ENCODE measurements at regions not wholly inside any gene's neighbourhood (a gene's known extent, or its start where the extent isn't known, plus 50 kb on each side); places are given as distances from the start of the nearest gene placed in this dataset.

DNA sequence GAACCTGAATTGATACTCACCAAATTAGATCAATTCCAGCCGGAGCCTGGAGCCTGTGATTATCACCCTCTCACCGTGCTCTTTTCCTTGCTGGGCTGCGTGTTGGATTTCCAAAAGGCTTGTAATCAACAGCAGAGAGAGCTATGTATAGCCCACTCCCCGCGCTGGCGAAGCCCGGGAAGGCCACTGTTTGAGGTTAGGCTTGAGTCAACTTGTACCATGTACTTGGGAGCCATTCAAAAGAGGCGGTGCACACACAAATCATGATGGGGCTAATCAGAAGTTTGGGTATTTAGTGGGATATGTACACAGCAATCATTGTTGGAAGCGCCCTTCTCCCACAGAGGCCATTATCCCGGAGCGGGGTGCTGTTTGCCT, 151.6 kb downstream of the GLI2 start:
- H3K4me3 ChIP-seq, result no peak overlapping the region
- TF ChIP-seq, protein P1, sequence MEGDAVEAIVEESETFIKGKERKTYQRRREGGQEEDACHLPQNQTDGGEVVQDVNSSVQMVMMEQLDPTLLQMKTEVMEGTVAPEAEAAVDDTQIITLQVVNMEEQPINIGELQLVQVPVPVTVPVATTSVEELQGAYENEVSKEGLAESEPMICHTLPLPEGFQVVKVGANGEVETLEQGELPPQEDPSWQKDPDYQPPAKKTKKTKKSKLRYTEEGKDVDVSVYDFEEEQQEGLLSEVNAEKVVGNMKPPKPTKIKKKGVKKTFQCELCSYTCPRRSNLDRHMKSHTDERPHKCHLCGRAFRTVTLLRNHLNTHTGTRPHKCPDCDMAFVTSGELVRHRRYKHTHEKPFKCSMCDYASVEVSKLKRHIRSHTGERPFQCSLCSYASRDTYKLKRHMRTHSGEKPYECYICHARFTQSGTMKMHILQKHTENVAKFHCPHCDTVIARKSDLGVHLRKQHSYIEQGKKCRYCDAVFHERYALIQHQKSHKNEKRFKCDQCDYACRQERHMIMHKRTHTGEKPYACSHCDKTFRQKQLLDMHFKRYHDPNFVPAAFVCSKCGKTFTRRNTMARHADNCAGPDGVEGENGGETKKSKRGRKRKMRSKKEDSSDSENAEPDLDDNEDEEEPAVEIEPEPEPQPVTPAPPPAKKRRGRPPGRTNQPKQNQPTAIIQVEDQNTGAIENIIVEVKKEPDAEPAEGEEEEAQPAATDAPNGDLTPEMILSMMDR (IDR thresholded peaks at IDR 0.05), result no peak
- H3K27ac ChIP-seq, result no peak overlapping the region
- no peak for DNase-seq (ENCODE audit: low spot score)

DNA sequence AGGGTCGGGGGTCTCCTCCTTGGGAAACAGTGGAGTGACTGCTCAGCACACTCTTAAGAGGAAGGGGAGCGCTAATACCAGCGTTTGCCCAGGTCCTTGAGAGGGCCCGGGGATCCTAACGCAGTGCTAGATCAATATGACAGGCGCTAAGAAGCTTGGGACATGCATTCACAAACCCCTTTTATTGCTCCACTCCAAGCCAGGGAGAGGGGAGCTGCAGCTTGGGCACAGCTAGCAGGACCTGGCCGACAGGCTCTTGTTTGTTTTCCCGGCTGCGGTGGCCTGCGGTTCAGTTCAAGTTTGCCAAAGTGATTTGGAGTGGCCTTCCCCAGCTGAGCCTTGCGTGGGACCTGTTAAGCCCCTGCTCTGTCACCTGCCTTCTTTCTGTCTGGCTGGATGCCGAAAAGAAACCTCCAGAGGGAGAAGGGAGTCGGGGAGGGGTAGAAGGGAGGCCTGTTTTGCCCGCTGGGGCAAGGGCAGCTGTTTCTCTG, 152.1 kb downstream of the GLI2 start:
- TF ChIP-seq, protein P1 (IDR thresholded peaks at IDR 0.05), result no peak
- H3K27ac ChIP-seq, result no peak overlapping the region
- no peak overlapping the region for H3K4me3 ChIP-seq
- DNase-seq (ENCODE audit: low spot score), result no peak

DNA sequence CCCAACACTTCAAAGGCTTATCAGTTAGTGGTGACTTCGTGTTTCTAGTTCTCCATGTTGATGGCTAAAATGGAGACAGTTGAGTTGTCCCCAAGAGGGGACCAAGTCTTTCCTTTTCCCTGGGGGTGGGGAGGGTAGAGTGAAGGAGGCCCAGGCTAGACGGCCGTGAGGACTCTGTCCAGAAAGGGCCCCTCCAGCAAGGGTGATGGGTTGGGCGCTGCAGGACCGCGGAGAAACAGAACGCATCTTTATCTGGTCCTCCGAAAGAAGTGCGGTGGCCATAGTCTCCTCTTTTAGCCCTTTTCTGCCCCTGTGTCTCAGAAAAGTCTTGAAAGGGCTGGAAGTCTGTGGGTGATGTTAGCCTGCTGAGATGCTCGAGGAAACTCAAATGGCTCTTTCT, 153.2 kb downstream of the GLI2 start:
- no peak for DNase-seq (ENCODE audit: low spot score)
- no peak overlapping the region for H3K4me3 ChIP-seq
- no peak overlapping the region for H3K27ac ChIP-seq
- TF ChIP-seq, protein P1 (IDR thresholded peaks at IDR 0.05), result no peak

DNA sequence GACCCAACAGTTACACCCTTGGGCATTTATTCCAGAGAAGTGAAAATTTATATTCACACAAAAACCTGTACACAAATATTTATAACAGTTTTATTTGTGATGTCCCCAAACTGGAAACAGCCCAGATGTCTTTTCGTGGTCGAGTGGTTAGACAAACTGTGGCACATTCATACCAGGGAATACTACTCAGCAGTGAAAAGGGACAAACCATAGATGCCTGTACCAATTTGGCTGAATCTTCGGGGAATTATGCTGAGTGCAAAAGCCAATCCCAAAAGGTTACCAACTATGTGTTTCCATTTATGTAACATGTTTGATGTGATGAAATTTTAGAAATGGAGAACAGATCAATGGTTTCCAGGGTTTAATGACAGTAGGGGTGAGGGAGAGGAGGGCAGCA, 154.3 kb downstream of the GLI2 start:
- TF ChIP-seq, protein P1 (IDR thresholded peaks at IDR 0.05), result no peak

DNA sequence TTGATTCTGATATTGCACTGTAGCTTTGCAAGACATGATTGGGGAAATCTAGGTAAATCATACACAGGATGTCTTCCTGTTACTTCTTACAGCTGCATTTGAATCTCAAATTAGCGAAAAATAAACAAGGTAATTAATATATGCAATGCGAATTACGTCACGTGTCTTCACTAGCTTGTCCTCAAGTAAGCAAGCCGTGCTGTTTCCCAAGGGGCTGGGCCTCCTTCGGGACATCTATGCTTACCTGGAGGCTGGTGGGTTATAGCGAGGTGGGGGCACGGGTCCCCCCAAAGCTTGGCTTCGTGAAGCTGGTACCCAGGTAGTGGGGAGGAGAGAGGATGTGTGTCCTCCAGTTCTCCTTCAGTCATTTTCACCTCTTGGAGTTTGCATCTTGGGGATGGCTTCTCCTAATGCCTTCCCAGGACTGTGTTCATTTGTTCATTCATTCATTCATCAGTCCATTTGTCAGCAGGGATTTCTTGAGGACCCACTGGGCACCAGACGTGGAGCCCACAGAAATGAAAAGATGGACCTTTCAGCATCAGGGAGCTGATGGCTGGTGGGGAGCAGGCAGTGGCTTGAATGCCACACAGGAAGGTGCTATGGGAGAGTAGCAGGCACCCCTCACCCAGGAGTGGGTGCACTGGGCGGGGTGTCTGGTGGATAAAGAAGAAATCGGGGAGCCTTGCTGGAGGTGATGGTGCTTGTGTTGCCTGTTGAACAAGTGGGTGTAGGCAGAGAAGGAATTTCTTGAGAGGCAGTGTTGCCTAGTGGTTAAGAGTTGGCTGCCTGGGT, 155.1 kb downstream of the GLI2 start:
- Histone ChIP-seq H3K27ac (no peak overlapping the region), H3K4me3 (no peak overlapping the region)
- TF ChIP-seq, protein P1 (IDR thresholded peaks at IDR 0.05), result no peak
- no peak for DNase-seq (ENCODE audit: low spot score)

More for the DNA sequence above, 154.3 kb downstream of the GLI2 start:
- no peak overlapping the region for H3K4me3 ChIP-seq
- H3K27ac ChIP-seq, result no peak overlapping the region
- DNase-seq (ENCODE audit: low spot score), result no peak

DNA sequence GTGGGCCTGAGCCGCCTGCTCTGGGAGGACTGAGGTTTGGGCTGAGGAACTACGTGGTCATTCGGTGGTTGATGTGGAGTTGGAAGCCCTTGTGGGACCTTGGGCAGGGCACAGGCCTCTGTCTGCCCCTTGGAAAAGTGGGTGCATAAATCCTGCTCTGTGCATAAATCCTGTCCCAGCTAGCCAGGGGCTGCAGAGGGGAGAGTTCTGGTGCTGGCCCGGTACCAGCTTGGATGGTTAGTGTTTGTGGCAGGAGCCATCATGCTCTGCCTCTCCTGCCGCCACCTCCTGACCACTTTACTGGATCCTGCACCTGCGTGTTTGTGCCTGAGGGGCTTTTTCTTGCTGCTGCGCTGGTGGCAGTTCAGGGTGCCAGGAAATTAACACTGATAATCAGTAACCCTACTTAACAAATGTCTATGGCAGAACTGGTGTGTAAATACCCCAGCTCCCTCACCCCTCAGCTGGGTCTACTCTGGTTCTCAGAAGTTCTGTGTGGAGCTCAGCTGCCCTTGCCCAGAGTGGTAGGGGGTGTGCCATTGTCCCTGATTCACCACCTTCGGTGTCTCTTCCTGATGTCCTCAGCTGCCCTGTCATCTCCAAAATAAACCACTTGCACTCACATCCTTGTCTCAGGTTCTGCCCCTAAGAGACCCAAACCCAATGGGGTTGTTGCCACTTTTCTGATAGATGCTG, 156.8 kb downstream of the GLI2 start:
- no peak for DNase-seq (ENCODE audit: low spot score)
- peak overlapping the region; percentile 71 to 73 for H3K27ac ChIP-seq

More for the DNA sequence above, 156.8 kb downstream of the GLI2 start:
- TF ChIP-seq, protein P1 (IDR thresholded peaks at IDR 0.05), result no peak
- no peak overlapping the region for H3K4me3 ChIP-seq

All from coronary artery (tissue), 2 donors.